ENCODE measurements at regions not wholly inside any gene's neighbourhood (a gene's known extent, or its start where the extent isn't known, plus 50 kb on each side); places are given as distances from the start of the nearest gene placed in this dataset.

- no peak for TF ChIP-seq CTCF (conservative IDR thresholded peaks at IDR 0.05; ENCODE audit: low read depth, low read length)
- DNase-seq (ENCODE audit: low read depth), result no peak
- no peak overlapping the region for H3K4me3 ChIP-seq (ENCODE audit: low read depth, low read length)
These were observed 106.7 kb downstream of the MIS18A start for GRCh38 chr21:32172106-32172505.

- no peak for DNase-seq (ENCODE audit: low read depth)
- no peak overlapping the region for H3K4me3 ChIP-seq (ENCODE audit: low read depth, low read length)
- no peak for TF ChIP-seq CTCF (conservative IDR thresholded peaks at IDR 0.05; ENCODE audit: low read depth, low read length)
These were observed 111.3 kb downstream of the MIS18A start for GRCh38 chr21:32167513-32167912.

- no peak for DNase-seq (ENCODE audit: low read depth)
- no peak for TF ChIP-seq CTCF (conservative IDR thresholded peaks at IDR 0.05; ENCODE audit: low read depth, low read length)
- no peak overlapping the region for H3K4me3 ChIP-seq (ENCODE audit: low read depth, low read length)
These were observed 115.5 kb downstream of the MIS18A start for GRCh38 chr21:32163386-32163785.

- DNase-seq (ENCODE audit: low read depth), result no peak
- TF ChIP-seq CTCF (conservative IDR thresholded peaks at IDR 0.05; ENCODE audit: low read depth, low read length), result no peak
- no peak overlapping the region for H3K4me3 ChIP-seq (ENCODE audit: low read depth, low read length)
These were observed 116.0 kb downstream of the MIS18A start for GRCh38 chr21:32162727-32163320.

GRCh38 chr21:32155226-32155625 is 123.6 kb downstream of the MIS18A start:
- TF ChIP-seq CTCF (conservative IDR thresholded peaks at IDR 0.05; ENCODE audit: low read depth, low read length), result no peak
- no peak for DNase-seq (ENCODE audit: low read depth)

GRCh38 chr21:32147041-32147440 is 131.8 kb downstream of the MIS18A start:
- no peak for DNase-seq (ENCODE audit: low read depth)
- no peak overlapping the region for H3K4me3 ChIP-seq (ENCODE audit: low read depth, low read length)
- TF ChIP-seq CTCF (conservative IDR thresholded peaks at IDR 0.05; ENCODE audit: low read depth, low read length), result no peak

More at GRCh38 chr21:32155226-32155625, 123.6 kb downstream of the MIS18A start:
- no peak overlapping the region for H3K4me3 ChIP-seq (ENCODE audit: low read depth, low read length)

- no peak for TF ChIP-seq CTCF (conservative IDR thresholded peaks at IDR 0.05; ENCODE audit: low read depth, low read length)
- DNase-seq (ENCODE audit: low read depth), result no peak
- H3K4me3 ChIP-seq (ENCODE audit: low read depth, low read length), result no peak overlapping the region
These were observed 134.0 kb downstream of the MIS18A start for GRCh38 chr21:32144851-32145250.
